ENCODE measurements at regions not wholly inside any gene's neighbourhood (a gene's known extent, or its start where the extent isn't known, plus 50 kb on each side); places are given as distances from the start of the nearest gene placed in this dataset.
"Not testable (repeated sequence)": the region's sequence is repeated elsewhere in the genome, so short reads cannot be mapped to it uniquely, and the experiment has no call there.

GRCh38 chr4:170591076-170591475 is 501.3 kb upstream of the AADAT start:
- DNase-seq (ENCODE audit: low spot score): no peak

GRCh38 chr4:170589597-170590191 is 499.9 kb upstream of the AADAT start:
- no peak for DNase-seq (ENCODE audit: low spot score)

- DNase-seq (ENCODE audit: low spot score): no peak
Measured at GRCh38 chr4:170581969-170582368, 492.2 kb upstream of the AADAT start.

GRCh38 chr4:170581322-170581721 is 491.6 kb upstream of the AADAT start:
- no peak for DNase-seq (ENCODE audit: low spot score)

- DNase-seq (ENCODE audit: low spot score): no peak
Measured at GRCh38 chr4:170580651-170581050, 490.9 kb upstream of the AADAT start.

- DNase-seq (ENCODE audit: low spot score): no peak
Measured at GRCh38 chr4:170538821-170539473, 449.2 kb upstream of the AADAT start.

GRCh38 chr4:170529748-170530722 is 440.3 kb upstream of the AADAT start:
- no peak for DNase-seq (ENCODE audit: low spot score)

GRCh38 chr4:170526471-170526870 is 436.7 kb upstream of the AADAT start:
- no peak for DNase-seq (ENCODE audit: low spot score)

- no peak for DNase-seq (ENCODE audit: low spot score)
Measured at GRCh38 chr4:170522427-170522970, 432.7 kb upstream of the AADAT start.

GRCh38 chr4:170497689-170498088 is 407.9 kb upstream of the AADAT start:
- no peak for DNase-seq (ENCODE audit: low spot score)

GRCh38 chr4:170497112-170497511 is 407.4 kb upstream of the AADAT start:
- DNase-seq (ENCODE audit: low spot score): no peak

- no peak for DNase-seq (ENCODE audit: low spot score)
Measured at GRCh38 chr4:170491981-170492380, 402.2 kb upstream of the AADAT start.

GRCh38 chr4:170476351-170476750 is 386.6 kb upstream of the AADAT start:
- DNase-seq (ENCODE audit: low spot score): no peak

- no peak for DNase-seq (ENCODE audit: low spot score)
Measured at GRCh38 chr4:170465429-170465828, 375.7 kb upstream of the AADAT start.

GRCh38 chr4:170464614-170465197 is 374.9 kb upstream of the AADAT start:
- DNase-seq (ENCODE audit: low spot score): no peak

GRCh38 chr4:170446782-170447181 is 357.0 kb upstream of the AADAT start:
- no peak for DNase-seq (ENCODE audit: low spot score)

GRCh38 chr4:170441146-170441545 is 351.4 kb upstream of the AADAT start:
- DNase-seq (ENCODE audit: low spot score): not testable (repeated sequence)

GRCh38 chr4:170428929-170429328 is 339.2 kb upstream of the AADAT start:
- no peak for DNase-seq (ENCODE audit: low spot score)

- no peak for DNase-seq (ENCODE audit: low spot score)
Measured at GRCh38 chr4:170425521-170426143, 335.9 kb upstream of the AADAT start.

- no peak for DNase-seq (ENCODE audit: low spot score)
Measured at GRCh38 chr4:170425040-170425439, 335.3 kb upstream of the AADAT start.

GRCh38 chr4:170423137-170423536 is 333.4 kb upstream of the AADAT start:
- DNase-seq (ENCODE audit: low spot score): no peak

- no peak for DNase-seq (ENCODE audit: low spot score)
Measured at GRCh38 chr4:170420255-170420693, 330.5 kb upstream of the AADAT start.
